Stimulated activated CD8-positive, alpha-beta memory T cell treated with anti-CD3 and anti-CD28 coated beads, Interleukin-4, amount 100 ng/mL, for 48 hours (primary cell): ENCODE measurements at regions not wholly inside any gene's neighbourhood (a gene's known extent, or its start where the extent isn't known, plus 50 kb on each side); places are given as distances from the start of the nearest gene placed in this dataset.

Source experiments
- DNase-seq: peaks from one replicate; pipeline ENCODE4 v3.0.0-alpha.2; 2020

- DNase-seq = no peak
Measured at GRCh38 chr6:97594844-97595243, 311.8 kb upstream of the MMS22L start.

DNA sequence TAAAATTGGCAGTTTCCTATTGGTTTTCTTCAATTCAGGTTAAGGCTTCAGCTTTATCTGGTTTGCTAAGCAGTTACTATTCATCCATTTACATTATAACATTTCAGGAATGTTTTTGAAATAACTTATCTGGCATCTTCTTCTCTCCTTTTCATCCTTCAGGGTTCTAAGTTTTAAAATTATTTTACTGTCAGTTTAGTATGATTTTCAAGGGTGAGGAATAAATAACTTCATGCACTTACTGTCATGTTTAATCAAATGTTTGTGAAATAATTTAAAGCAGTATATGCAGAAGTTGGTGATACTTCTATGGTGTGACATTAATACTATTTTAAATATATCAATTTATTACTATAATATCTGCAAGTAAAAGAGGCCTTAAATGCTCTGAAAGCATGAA is 338.1 kb upstream of the MMS22L start:
- no peak for DNase-seq

DNA sequence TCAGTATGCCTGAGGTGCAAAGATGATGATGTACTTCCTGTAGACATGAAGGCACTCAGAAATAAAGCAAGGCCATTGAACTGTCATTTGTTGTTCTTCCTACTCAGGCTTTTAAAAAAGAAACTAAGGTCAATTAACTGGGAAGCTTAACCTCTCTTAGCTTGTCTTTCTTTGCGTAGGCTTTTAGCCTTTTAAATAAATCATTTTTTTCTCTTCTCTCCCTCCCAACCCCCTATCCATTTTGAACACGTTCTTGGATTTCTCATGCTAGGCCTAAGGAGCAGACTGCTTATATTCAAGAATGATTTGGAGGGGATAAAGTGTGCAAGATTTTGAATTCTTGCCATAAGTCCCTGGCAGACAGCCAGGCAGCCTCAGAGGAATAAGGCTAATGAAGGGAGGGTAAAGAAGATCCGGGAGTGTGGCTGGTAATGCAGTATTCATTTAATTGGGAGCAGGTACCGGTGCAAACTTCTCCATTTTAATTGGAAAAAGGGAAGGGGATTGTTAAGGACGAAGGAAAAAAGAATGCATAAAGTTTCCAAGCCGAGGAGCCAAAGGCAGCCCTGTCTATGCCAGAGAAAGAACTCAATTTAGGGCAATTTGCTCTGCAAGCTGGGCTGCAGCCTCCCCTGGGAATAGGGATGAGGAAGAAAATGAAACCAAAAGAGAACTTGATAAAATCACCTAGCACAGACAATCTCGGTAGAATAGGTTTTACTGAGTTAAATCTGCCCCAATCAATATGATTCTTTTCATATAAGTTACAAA is 343.8 kb upstream of the MMS22L start:
- DNase-seq = no peak

DNA sequence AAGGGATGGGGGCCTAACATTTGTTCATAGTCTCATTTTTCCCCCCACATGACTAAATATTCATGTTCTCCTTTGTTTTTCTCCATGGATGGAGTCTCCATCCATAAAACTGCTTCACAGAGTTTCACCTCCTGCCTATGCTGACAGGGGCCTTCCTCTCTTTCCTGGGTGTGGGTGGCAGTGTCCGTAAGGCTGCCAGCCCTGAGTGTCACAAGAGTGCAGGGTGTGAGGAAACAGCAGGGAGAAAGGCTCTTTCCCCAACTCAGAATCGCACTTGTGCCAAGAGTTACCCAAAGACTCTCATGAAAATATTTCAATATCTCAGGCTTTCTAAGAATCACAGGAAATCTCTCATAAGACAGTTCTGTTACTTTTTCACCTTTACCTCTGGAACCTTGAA is 346.2 kb upstream of the MMS22L start:
- DNase-seq = no peak

GRCh38 chr6:97630604-97631003 is 347.6 kb upstream of the MMS22L start:
- DNase-seq = no peak

DNA sequence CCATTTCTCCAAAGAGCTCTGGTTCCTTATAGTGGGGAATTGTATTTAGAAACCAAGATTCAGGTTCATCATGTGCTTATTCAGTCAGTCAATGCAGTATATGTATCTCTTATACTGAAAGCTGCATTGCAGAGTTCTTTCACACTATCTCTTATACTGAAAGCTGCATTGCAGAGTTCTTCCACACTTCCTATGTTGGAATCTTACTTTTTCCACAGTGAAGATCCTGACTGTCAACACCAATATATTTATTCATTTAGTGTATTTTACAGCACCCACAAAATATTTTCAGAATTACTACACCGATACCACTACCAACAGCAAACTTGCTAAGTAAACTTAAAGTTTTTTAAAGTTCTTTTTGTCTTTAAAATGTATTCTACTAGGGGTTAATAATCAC is 349.3 kb upstream of the MMS22L start:
- no peak for DNase-seq

- no peak for DNase-seq
Measured at GRCh38 chr6:97639702-97640101, 356.7 kb upstream of the MMS22L start.

DNA sequence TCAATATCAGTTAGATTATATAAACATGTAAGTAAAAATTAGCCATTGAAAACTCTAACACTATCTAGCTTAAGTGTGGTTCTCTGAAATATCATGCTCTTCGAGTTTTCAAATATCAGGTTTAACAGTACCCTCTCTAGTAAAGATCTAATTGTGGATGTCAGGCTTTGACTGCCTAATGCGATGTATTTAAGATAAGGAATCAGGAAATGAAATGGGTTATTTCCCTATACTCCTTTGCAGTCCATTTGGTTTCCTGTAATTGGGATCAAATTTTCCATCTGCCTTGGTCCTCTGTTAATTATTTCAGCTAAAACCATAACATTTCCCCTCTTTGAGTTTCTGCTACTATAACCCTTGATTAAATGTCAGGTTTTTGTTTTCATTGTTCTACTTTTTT is 361.3 kb upstream of the MMS22L start:
- DNase-seq = no peak

DNA sequence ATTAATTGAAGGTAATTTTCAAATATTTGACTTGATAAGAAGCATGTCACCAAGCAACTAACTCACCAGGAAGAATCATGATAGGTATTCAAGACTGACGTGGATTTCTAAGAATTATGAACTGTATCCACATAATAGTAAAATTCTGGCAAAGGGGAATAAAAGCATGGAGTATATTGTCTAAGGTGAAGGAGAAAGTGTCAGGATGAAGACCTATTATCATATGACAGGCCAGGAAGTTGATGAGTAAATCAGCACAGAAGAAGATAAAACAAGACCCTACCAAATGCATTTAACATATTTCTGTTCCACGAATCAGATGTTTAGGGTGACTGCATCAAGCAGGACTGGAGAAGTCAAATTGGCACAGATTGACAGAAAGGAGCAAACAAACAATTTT is 362.7 kb upstream of the MMS22L start:
- DNase-seq = no peak

DNA sequence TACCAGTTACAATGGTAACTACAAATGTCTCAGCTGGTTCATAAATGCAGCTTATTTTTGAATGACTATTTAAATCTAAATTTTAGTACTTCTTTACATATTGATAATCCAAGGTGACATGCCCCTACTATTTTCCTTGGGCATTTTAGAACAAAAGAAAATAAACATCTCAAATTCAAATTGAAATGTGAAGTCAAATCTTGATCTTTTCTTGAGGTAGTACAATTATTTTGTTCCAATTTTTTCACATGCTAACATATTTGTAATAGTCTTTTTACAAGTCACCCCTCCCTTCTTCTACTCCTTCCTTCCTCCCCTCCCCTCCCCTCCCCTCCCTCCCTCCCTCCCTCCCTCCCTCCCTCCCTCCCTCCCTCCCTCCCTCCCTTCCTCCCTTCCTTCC is 370.1 kb upstream of the MMS22L start:
- DNase-seq = no peak

GRCh38 chr6:97653517-97653916 is 370.5 kb upstream of the MMS22L start:
- no peak for DNase-seq

- DNase-seq = no peak
Measured at GRCh38 chr6:97654674-97655073, 371.7 kb upstream of the MMS22L start.

- no peak for DNase-seq
Measured at GRCh38 chr6:97656236-97656635, 373.2 kb upstream of the MMS22L start.

- DNase-seq = no peak
Measured at GRCh38 chr6:97656706-97657350, 373.8 kb upstream of the MMS22L start.

DNA sequence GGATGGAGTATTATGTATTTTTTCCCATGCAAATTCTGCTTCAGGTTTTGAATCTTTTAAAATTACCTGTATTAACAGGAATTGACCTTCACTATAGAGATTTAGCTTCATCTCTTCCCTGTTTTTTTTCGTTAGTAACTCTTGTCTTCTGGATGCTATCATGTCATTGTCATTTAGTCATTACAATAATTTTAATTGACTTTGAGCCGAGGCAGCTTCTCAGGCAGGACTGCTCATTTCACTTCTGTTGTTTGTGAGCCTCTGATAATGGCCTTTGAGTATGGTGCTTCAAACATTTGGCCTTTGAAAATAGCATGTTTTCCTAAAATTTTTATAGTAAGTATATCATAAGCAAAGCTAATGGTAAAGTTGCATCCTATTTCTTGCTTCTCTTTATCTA is 375.1 kb upstream of the MMS22L start:
- no peak for DNase-seq

GRCh38 chr6:97663252-97663651 is 380.2 kb upstream of the MMS22L start:
- DNase-seq = no peak

- no peak for DNase-seq
Measured at GRCh38 chr6:97665446-97665845, 382.4 kb upstream of the MMS22L start.

- no peak for DNase-seq
Measured at GRCh38 chr6:97666889-97667288, 383.9 kb upstream of the MMS22L start.

GRCh38 chr6:97668716-97669115 is 385.7 kb upstream of the MMS22L start:
- DNase-seq = no peak

- DNase-seq = peak; percentile 32
Measured at GRCh38 chr6:97669191-97670031, 386.4 kb upstream of the MMS22L start.

GRCh38 chr6:97674802-97675201 is 391.8 kb upstream of the MMS22L start:
- no peak for DNase-seq

DNA sequence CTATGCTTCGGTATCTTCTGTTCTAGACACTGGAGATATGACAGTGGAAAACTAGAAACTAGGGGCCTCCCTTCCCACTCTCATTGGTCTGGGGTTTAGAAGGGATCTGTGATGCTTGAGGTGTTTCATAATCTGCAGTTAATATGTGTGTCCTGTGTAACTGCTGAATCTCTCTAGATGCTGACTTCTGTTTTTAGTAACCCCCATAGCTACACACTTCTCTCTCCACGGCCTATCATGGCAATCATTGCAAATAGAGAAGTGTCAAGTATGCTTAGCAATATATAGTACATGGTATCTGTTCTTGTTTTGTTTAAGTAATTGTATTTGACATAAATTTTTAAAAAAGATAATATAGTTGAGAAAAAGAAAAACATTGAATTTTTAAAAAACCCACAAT is 394.6 kb upstream of the MMS22L start:
- no peak for DNase-seq

DNA sequence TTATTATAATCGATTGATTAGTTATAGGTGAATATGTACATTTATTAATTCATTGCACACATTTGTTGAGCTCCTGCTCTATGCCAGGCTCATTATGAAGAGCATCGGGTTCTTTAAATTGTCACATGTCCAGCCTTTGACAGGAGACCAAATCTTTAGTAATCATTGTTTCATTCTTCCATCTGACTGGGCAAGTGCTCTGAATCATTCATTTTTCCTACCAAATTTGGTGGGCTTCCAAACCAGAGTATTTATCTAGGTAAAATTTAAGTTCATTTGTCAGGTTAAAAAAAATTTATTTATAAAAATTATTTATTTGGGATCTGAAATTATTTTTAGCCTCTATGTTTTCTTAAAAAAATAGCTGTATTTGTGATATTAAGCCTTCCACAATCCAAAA is 404.9 kb upstream of the MMS22L start:
- no peak for DNase-seq
